IgD-negative memory B cell (primary cell): ENCODE measurements at regions not wholly inside any gene's neighbourhood (a gene's known extent, or its start where the extent isn't known, plus 50 kb on each side); places are given as distances from the start of the nearest gene placed in this dataset.

Source experiments
- H3K27ac Mint-ChIP-seq, 3 donors: one replicate each; pipeline ENCODE4 v1.8.0; 2020 to 2022; ENCODE audit warnings: mild to moderate bottlenecking in 3 of 3, mixed read lengths in 3 of 3, moderate library complexity in 1 of 3
- H3K27me3 Mint-ChIP-seq: one replicate; pipeline ENCODE4 v1.8.0; 2021; ENCODE audit warnings: mixed read lengths
- H3K36me3 Mint-ChIP-seq: one replicate; pipeline ENCODE4 v1.8.0; 2020; ENCODE audit warnings: mild to moderate bottlenecking, mixed read lengths
- H3K4me1 Mint-ChIP-seq, 3 donors: one replicate each; pipeline ENCODE4 v1.8.0; 2020 to 2022; ENCODE audit warnings: mixed read lengths in 3 of 3, mild to moderate bottlenecking in 1 of 3
- H3K4me3 Mint-ChIP-seq, 4 donors: one replicate each; pipeline ENCODE4 v1.8.0; 2020 to 2022; ENCODE audit warnings: mild to moderate bottlenecking in 4 of 4, mixed read lengths in 4 of 4, moderate library complexity in 3 of 4
- H3K9me3 Mint-ChIP-seq, 3 donors: one replicate each; pipeline ENCODE4 v1.8.0; 2020 to 2021; ENCODE audit warnings: mixed read lengths in 3 of 3, mild to moderate bottlenecking in 1 of 3

DNA sequence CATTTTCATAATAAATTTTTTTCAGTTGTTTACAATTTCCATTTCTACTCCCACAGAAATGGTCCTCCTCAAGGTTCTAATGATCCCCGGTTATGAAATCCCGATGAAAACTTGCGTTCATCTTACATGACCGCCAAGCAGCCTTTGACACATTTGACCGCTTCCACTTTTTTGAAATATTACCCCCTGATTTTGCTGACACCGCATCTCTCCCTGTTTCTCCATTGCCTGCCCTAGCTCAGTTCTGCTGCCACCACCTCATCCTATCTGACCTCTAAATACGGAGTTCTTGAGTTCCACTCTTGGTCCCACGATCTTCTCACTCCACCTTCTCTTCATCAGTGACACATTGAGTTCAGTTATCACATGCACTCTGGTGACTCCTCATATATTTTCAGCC, 74.1 kb downstream of the SLC35B3 start:
- Mint-ChIP-seq H3K27me3 (no peaks in the 10 kb centered on the region), H3K27ac (no peak overlapping the region), H3K4me1 (no peaks in the 10 kb centered on the region), H3K9me3 (no peaks in the 10 kb centered on the region), H3K36me3 (peaks cover 3% of the 10 kb centered on the region), H3K4me3 (no peak overlapping the region)

DNA sequence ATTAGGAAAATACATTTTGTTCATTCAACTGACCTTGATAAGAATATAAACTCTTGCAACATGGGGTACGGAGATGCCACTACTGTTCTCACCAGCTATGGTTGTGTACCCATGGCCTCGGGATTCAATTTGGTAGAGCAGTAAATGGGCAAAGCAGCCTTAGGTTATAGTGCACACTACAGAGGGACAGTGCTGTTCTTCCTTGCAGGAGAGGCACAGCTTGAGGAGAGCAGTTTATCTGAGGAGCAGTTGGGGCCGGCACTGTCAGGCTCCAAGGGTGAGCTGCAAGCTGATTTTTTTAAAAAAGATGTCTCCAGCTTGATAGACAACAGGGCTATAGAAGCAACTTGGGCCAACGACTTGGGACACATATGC, 82.4 kb downstream of the SLC35B3 start:
- Mint-ChIP-seq H3K4me1 (no peaks in the 10 kb centered on the region), H3K9me3 (peaks cover 2 to 6% (median 5%) of the 10 kb centered on the region in 3 donors), H3K27ac (no peak overlapping the region), H3K27me3 (no peaks in the 10 kb centered on the region), H3K36me3 (peaks cover 1% of the 10 kb centered on the region), H3K4me3 (no peak overlapping the region)

GRCh38 chr6:8352335-8352965, 82.9 kb downstream of the SLC35B3 start:
- H3K9me3 Mint-ChIP-seq, result peaks cover 2 to 6% (median 5%) of the 10 kb centered on the region in 3 donors
- H3K4me3 Mint-ChIP-seq, result no peak overlapping the region
- peaks cover 1% of the 10 kb centered on the region for H3K36me3 Mint-ChIP-seq
- no peaks in the 10 kb centered on the region for H3K4me1 Mint-ChIP-seq
- H3K27me3 Mint-ChIP-seq, result no peaks in the 10 kb centered on the region
- H3K27ac Mint-ChIP-seq, result no peak overlapping the region

GRCh38 chr6:8343600-8343999, 91.7 kb downstream of the SLC35B3 start:
- Mint-ChIP-seq H3K9me3 (peaks cover 0 to 7% (median 3%) of the 10 kb centered on the region in 3 donors), H3K4me1 (no peaks in the 10 kb centered on the region), H3K36me3 (no peaks in the 10 kb centered on the region), H3K4me3 (no peak overlapping the region), H3K27ac (no peak overlapping the region), H3K27me3 (peaks cover 9% of the 10 kb centered on the region)

DNA sequence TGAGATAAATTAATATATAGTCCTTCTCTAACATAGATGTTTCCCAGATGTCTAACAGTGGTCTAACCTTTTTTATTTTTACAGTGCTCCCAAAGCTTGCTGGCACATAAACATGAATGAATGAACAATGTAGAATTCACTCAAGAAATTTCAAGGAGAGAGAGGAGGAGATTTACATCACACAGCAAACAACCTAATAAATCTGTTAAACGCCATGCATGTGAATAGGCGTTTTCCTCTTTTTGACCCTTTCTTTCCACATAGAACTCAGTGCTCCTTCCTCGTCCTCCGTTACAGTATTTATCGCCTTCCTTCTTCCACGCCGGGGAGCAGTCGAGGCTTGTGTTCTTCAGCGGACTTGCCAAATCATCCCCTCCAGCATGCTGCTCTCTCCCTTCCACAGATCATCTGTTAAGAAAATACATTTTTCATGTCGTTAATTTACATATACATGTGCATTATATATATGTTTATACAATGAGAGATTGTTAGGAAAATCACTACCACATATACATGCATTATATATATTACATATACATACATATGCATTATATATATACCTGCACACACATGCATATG, 93.0 kb downstream of the SLC35B3 start:
- Mint-ChIP-seq H3K27me3 (peaks cover 9% of the 10 kb centered on the region), H3K4me3 (no peak overlapping the region), H3K36me3 (no peaks in the 10 kb centered on the region), H3K4me1 (no peaks in the 10 kb centered on the region), H3K27ac (no peak overlapping the region), H3K9me3 (peaks cover 0 to 7% (median 3%) of the 10 kb centered on the region in 3 donors)

DNA sequence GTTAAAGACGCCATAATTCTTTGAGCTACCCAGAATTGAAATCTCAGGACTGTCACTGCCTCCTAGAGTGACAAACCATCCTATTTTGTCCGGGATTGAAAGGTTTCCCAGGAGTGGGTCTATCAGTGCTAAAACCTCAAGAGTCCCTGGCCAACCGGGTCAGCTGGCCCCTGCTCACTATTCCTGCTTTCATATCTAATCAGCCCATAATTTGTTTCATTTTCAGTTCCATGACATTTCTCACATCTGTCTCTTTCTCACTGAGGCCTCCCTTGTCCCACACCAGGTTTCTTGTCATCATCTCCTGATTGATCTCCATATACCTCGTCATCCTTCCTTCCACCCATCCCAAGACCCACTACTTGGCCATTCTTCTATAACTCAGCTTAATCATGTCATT, 98.2 kb downstream of the SLC35B3 start:
- Mint-ChIP-seq H3K36me3 (no peaks in the 10 kb centered on the region), H3K4me3 (no peak overlapping the region), H3K4me1 (no peaks in the 10 kb centered on the region), H3K27ac (no peak overlapping the region), H3K27me3 (peaks cover under 1% of the 10 kb centered on the region), H3K9me3 (no peaks in the 10 kb centered on the region)

DNA sequence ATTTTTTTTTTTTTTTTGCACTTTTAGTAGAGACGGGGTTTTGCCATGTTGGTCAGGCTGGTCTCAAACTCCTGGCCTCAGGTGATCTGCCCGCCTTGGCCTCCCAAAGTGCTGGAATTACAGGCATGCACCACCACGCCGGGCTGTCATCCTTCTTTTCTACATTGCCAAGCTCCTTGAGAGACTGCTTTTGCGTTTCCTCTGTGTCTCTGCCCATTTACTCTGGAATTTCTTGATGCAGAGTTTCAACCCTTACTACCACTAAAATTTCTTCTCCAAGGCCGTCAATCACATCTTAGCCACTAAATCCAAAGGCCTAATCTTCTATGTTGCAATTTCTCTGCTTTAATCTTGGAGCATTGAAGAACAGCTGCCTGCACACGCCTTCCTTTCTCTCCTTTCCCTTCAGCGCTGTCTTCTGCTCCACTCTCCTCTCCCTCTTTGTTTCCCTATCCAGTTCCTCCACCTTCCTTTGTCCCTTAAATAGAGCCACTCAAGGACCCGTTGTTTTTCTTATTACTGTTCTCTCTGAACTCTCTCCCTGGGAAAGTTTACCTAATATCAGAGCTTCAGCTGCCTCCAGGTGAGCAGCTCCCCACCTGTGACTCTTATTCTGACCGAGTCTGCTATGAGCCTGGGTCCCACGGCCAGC, 98.8 kb downstream of the SLC35B3 start:
- Mint-ChIP-seq H3K36me3 (no peaks in the 10 kb centered on the region), H3K27ac (no peak overlapping the region), H3K9me3 (no peaks in the 10 kb centered on the region), H3K4me3 (no peak overlapping the region), H3K4me1 (no peaks in the 10 kb centered on the region), H3K27me3 (no peaks in the 10 kb centered on the region)

- Mint-ChIP-seq H3K4me1 (no peaks in the 10 kb centered on the region), H3K27me3 (no peaks in the 10 kb centered on the region), H3K36me3 (no peaks in the 10 kb centered on the region), H3K9me3 (no peaks in the 10 kb centered on the region), H3K4me3 (no peak overlapping the region), H3K27ac (no peak overlapping the region)
These were observed 99.4 kb downstream of the SLC35B3 start for GRCh38 chr6:8335896-8336295.

- Mint-ChIP-seq H3K36me3 (no peaks in the 10 kb centered on the region), H3K4me1 (no peaks in the 10 kb centered on the region), H3K27ac (no peak overlapping the region), H3K9me3 (no peaks in the 10 kb centered on the region), H3K4me3 (no peak overlapping the region), H3K27me3 (no peaks in the 10 kb centered on the region)
These were observed 100.0 kb downstream of the SLC35B3 start for GRCh38 chr6:8335381-8335780.

- H3K27me3 Mint-ChIP-seq, result no peaks in the 10 kb centered on the region
- no peaks in the 10 kb centered on the region for H3K4me1 Mint-ChIP-seq
- H3K4me3 Mint-ChIP-seq, result no peak overlapping the region
- no peak overlapping the region for H3K27ac Mint-ChIP-seq
- H3K36me3 Mint-ChIP-seq, result no peaks in the 10 kb centered on the region
- no peaks in the 10 kb centered on the region for H3K9me3 Mint-ChIP-seq
These were observed 101.2 kb downstream of the SLC35B3 start for GRCh38 chr6:8334113-8334512.

GRCh38 chr6:8329562-8329961, 105.8 kb downstream of the SLC35B3 start:
- H3K27me3 Mint-ChIP-seq, result peaks cover 2% of the 10 kb centered on the region
- no peak overlapping the region for H3K4me3 Mint-ChIP-seq
- peaks cover 0 to 2% (median 0%) of the 10 kb centered on the region in 3 donors for H3K9me3 Mint-ChIP-seq
- H3K4me1 Mint-ChIP-seq, result no peaks in the 10 kb centered on the region
- H3K36me3 Mint-ChIP-seq, result no peaks in the 10 kb centered on the region
- H3K27ac Mint-ChIP-seq, result no peak overlapping the region

DNA sequence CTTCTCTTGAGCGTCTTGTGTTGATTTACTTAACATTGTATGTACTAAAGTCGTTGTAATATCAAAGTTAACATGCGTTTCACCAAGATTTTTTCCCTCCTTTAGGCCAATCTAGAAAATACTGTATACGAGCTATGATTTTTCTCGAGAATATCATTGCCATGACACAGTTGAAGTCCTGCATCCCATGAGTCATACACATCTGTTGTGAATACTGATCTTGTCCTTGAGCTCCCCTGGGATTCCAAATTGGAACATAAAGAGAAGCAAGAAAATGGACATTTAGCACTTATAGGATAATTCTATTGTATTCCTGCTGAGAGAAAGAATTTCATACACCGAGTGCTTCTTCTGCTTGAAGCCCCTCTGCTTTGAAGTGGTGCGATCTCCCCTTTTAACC, 109.6 kb downstream of the SLC35B3 start:
- no peak overlapping the region for H3K27ac Mint-ChIP-seq
- H3K4me1 Mint-ChIP-seq, result no peaks in the 10 kb centered on the region
- peaks cover 0 to 2% (median 0%) of the 10 kb centered on the region in 3 donors for H3K9me3 Mint-ChIP-seq
- no peaks in the 10 kb centered on the region for H3K36me3 Mint-ChIP-seq
- H3K4me3 Mint-ChIP-seq, result no peak overlapping the region
- peaks cover 2% of the 10 kb centered on the region for H3K27me3 Mint-ChIP-seq

DNA sequence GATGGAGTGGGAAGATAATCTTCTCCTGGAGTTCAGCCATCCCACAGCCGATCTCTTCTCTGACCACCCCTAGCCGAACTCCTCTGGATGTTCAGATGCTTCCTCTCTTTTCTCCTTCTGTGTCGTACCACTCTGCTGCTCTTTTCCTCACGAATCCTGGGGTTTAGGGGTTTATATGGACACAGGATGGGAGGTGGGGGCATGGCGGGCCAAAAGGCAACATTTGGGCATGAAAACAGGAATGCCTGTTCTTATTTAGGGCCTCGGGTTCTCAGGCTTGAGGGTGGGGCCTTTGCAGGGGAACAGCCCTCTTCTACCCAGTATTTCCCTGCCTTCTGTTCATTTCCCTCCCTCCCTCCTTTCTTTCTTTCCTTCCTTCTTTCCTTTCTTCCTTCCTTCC, 112.7 kb downstream of the SLC35B3 start:
- Mint-ChIP-seq H3K9me3 (peaks cover 0 to 6% (median 0%) of the 10 kb centered on the region in 3 donors), H3K4me3 (no peak overlapping the region), H3K36me3 (no peaks in the 10 kb centered on the region), H3K27me3 (no peaks in the 10 kb centered on the region), H3K27ac (peak overlapping the region in 1 of 3 donors; percentile 79), H3K4me1 (no peaks in the 10 kb centered on the region)

DNA sequence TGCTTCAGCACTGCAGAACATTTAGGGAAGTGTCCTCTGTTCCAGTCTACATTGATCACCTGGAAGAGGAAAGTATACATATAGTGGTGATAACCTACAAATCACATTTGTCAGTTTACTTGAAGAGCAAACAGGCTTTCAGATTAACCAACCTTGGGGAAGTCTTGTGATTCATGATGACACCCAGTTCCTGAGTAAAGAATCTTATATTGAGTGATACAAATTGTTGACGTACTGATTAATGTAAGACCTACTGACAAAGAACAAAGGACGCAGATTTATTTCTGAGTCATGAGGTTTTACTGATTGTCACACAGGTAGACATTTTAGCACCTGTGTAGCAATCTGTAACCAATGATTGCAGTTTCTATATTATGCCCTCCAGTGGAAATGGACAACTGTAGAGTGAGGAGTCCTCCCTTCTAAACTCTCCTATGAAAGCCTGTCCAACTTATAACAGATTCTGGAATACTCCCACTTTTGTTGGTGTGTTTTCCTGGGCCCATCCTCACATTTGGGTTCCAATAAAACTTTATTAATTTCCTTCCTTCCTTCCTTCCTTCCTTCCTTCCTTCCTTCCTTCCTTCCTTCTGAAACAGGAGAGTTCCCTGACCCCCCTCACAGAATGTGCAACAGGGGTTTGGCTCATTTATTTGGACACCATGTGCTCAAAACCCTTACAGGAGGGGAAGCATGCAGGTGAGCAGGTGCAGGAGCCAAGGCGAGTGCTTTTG, 113.5 kb downstream of the SLC35B3 start:
- no peaks in the 10 kb centered on the region for H3K4me1 Mint-ChIP-seq
- no peak overlapping the region for H3K27ac Mint-ChIP-seq
- no peaks in the 10 kb centered on the region for H3K36me3 Mint-ChIP-seq
- H3K27me3 Mint-ChIP-seq, result no peaks in the 10 kb centered on the region
- peaks cover 0 to 8% (median 0%) of the 10 kb centered on the region in 3 donors for H3K9me3 Mint-ChIP-seq
- no peak overlapping the region for H3K4me3 Mint-ChIP-seq

DNA sequence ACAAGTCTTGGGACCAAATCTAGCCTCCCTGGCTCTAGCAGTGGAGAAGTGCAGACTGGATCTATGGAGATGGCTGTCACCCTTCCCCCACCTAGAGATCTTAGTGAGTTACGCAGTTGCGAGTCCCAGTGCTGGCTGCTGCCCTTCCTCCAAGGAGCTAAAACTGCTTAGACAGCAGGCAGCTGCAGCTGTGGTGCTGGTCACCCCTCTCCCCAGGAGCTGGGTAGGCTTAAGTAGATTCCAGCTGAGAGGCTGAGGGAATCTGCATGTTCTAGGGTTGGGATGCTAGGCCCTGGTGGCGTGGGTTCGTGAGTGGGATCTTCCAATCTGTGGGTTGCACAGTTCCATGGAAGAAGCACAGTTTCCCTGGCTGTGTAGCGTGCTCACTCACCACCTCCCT, 120.2 kb downstream of the SLC35B3 start:
- Mint-ChIP-seq H3K9me3 (peaks cover 1 to 16% (median 12%) of the 10 kb centered on the region in 3 donors), H3K36me3 (no peaks in the 10 kb centered on the region), H3K4me1 (no peaks in the 10 kb centered on the region), H3K4me3 (no peak overlapping the region), H3K27ac (no peak overlapping the region), H3K27me3 (peaks cover 5% of the 10 kb centered on the region)
